Gastroesophageal sphincter (tissue), 3 donors: ENCODE measurements at regions not wholly inside any gene's neighbourhood (a gene's known extent, or its start where the extent isn't known, plus 50 kb on each side); places are given as distances from the start of the nearest gene placed in this dataset.

Experiments
- CTCF ChIP-seq, 4 experiments: fragments of 200-600 bp in 2 of 4; fragments of 450-650 bp in 2 of 4; sonication (generic) in 1 of 4; IDR thresholded peaks; one replicate each; pipeline ENCODE4 v1.5.1; 2017 to 2019; ENCODE audit warnings: antibody characterized with exemption in 4 of 4, mild to moderate bottlenecking in 2 of 4, moderate library complexity in 2 of 4
- POLR2A ChIP-seq, 2 donors: fragments of 450-650 bp; IDR thresholded peaks; one replicate each; pipeline ENCODE4 v1.6.1; 2017; ENCODE audit warnings: antibody characterized with exemption in 2 of 2, mild to moderate bottlenecking in 2 of 2, moderate library complexity in 1 of 2
- POLR2AphosphoS5 ChIP-seq: sonication (generic); formaldehyde crosslinking; IDR thresholded peaks from one replicate; pipeline ENCODE4 v1.6.1; 2017; ENCODE audit warnings: antibody characterized with exemption

- no peak for TF ChIP-seq POLR2A (IDR thresholded peaks at IDR 0.05)
- TF ChIP-seq CTCF (IDR thresholded peaks at IDR 0.05), result no peak
- no peak for TF ChIP-seq POLR2AphosphoS5
Observed at GRCh38 chr16:79534143-79534542, 66.4 kb downstream of the MAF start.
